Ammon's horn (tissue), 1 donor: ENCODE measurements at regions not wholly inside any gene's neighbourhood (a gene's known extent, or its start where the extent isn't known, plus 50 kb on each side); places are given as distances from the start of the nearest gene placed in this dataset.
A peak's percentile ranks its signal among the peaks of the same experiment; 100 is the strongest.

ENCODE experiments used
- DNase-seq: peaks from one replicate; pipeline ENCODE4 v3.0.0-alpha.2; 2016; ENCODE audit warnings: low spot score

GRCh38 chr7:32428546-32428945, 61.6 kb downstream of the LSM5 start:
- no peak for DNase-seq

GRCh38 chr7:32427769-32428291, 62.4 kb downstream of the LSM5 start:
- peak; percentile 62 for DNase-seq

DNA sequence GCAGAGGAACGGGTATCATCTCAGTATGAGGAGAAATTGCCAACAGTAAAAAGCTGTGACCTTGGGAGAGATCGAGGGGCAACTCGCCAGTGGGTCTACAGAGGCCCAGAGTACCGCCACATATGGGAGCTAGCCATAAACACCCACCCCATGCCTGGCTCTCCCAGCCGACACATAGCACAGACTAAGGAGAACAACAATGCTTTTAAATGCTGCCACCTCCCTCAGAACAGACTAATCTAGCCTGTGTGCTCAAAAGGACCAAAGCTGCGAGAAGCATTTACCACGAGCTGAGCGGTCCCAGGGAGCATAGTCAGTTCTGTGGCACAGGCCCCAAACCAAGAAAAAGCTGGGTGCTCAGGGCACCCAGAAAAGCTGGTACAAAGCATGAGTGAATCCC, 73.3 kb downstream of the LSM5 start:
- no peak for DNase-seq

- DNase-seq: no peak
Observed at GRCh38 chr7:32415936-32416335, 74.2 kb downstream of the LSM5 start.

GRCh38 chr7:32415519-32415918, 74.7 kb downstream of the LSM5 start:
- DNase-seq: no peak

DNA sequence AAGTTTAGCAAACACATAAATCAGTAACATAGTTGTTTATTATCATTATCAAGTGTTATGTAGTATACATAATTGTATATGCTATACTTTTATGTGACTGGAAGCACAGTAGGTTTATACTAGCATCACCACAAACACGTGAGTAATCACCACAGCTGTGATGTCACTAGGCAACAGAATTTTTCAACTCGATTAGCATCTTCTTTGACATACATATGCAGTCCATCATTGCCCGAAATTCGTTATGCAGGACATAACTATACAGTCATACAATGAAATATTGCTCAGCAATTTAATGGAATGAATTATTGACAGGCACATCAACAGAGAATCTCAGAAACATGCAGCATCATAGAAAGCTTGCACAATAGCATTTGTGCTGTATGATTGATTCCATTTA, 77.7 kb downstream of the LSM5 start:
- no peak for DNase-seq

- DNase-seq: no peak
Observed at GRCh38 chr7:32410545-32410944, 79.6 kb downstream of the LSM5 start.

DNA sequence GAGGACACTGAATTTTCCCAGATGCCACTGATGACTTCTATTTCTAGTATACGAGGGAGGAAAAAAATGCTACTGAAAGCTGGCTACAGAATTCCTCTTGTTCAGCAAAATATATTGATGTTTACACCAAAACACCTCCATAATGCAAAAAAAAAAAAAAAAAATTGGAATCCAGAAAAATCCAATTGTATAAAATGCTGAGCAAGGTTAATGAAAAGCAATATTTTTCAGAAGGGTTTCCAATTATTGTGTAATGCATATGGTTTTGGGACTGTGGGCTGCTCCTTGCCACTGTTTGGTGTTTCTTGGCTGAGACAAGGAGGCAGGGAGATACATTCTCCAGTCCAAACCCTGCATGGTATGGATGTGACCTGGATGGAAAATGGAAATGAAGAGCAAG, 83.8 kb downstream of the LSM5 start:
- DNase-seq: no peak

- no peak for DNase-seq
Observed at GRCh38 chr7:32403463-32404229, 86.5 kb downstream of the LSM5 start.

- no peak for DNase-seq
Observed at GRCh38 chr7:32400676-32401075, 89.5 kb downstream of the LSM5 start.

- no peak for DNase-seq
Observed at GRCh38 chr7:32399311-32399710, 90.9 kb downstream of the LSM5 start.

GRCh38 chr7:32395168-32395567, 95.0 kb downstream of the LSM5 start:
- DNase-seq: no peak

DNA sequence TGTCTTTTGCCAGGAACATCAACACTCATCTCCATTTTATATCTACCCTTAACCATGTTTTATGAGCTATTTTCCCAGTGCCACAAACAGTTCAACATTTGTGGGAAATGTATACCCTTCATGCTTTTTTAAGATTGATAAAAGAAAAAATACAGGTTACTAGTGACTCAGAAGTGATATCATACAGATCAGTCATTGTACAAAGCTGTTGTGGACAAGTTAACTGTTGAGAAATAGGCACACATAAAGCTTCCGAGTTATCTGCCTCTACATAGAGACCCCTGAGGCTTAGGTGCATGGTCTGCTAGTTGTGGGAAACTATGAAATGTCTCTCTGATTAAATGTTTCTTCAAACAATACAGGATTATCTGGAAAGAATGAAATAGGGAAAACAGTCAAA, 96.3 kb downstream of the LSM5 start:
- DNase-seq: no peak

GRCh38 chr7:32390210-32390609, 100.0 kb downstream of the LSM5 start:
- no peak for DNase-seq

GRCh38 chr7:32385316-32385956, 104.7 kb downstream of the LSM5 start:
- DNase-seq: no peak

DNA sequence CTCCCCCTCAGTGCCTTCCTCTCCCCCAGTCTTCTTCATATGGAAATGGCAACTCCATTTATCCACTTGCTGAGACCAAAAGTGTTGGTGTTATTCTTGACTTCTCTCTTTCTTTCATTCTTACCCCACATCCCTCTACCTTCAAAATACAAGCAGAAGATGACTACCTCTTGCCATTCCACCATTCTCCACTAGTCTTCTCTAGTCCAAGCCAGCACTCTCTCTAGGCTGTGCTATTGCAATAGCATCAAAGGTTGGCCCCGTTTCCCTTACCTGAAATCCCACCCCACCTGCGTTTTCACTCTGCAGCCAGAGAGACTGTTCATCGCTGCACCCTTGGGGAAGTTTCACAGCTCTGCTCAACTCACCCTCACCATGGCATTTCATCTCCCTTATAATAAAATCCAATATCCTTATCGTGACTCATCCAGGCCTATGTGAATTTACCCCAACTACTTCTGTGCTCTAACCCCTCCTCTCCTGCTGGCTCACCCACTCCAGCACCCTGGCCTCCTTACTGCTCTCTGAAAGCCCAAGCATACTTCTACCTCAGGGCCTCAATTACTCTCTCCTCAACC, 109.1 kb downstream of the LSM5 start:
- no peak for DNase-seq

GRCh38 chr7:32379510-32380112, 110.6 kb downstream of the LSM5 start:
- no peak for DNase-seq

GRCh38 chr7:32378988-32379387, 111.2 kb downstream of the LSM5 start:
- DNase-seq: no peak

GRCh38 chr7:32364581-32364980, 125.6 kb downstream of the LSM5 start:
- no peak for DNase-seq

DNA sequence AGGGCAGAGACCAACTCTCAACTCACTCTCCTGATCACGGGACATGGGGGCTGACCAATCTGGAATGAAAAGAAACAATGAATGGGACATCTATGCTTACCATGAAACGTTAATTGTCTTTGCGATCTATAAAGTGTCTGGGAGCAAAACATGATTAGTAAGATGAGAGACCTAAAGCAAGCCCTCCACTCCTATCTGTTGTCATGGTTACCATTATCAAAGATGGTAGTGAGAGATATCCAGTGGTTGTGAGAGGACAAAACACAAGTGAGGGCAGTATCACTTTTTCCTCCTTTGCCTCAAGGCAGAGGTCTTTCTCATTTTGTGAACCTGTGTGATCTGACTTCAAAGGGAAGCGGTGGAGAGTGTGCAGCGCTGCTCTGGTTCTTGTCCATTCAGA, 130.1 kb downstream of the LSM5 start:
- no peak for DNase-seq

GRCh38 chr7:32357535-32358277, 132.5 kb downstream of the LSM5 start:
- DNase-seq: peak; percentile 37

- DNase-seq: no peak
Observed at GRCh38 chr7:32347244-32347828, 142.8 kb downstream of the LSM5 start.
